Peyer's patch (tissue), 4 donors: ENCODE measurements at regions not wholly inside any gene's neighbourhood (a gene's known extent, or its start where the extent isn't known, plus 50 kb on each side); places are given as distances from the start of the nearest gene placed in this dataset.
A peak's percentile ranks its signal among the peaks of the same experiment; 100 is the strongest.
"Not testable (repeated sequence)": the region's sequence is repeated elsewhere in the genome, so short reads cannot be mapped to it uniquely, and the experiment has no call there.

Experiments
- DNase-seq, 3 donors: peaks; one replicate each; pipeline ENCODE4 v3.0.0-alpha.2; 2017 to 2019
- H3K27ac ChIP-seq, 4 donors: fragments of 200-600 bp; sonication (generic); one replicate each; pipeline ENCODE4 v1.5.1; 2016 to 2019
- H3K27me3 ChIP-seq, 2 donors: fragments of 200-600 bp; sonication (generic); one replicate each; pipeline ENCODE4 v1.5.1; 2019
- H3K36me3 ChIP-seq, 3 donors: fragments of 200-600 bp; sonication (generic); one replicate each; pipeline ENCODE4 v1.5.1; 2016 to 2019
- H3K4me1 ChIP-seq, 4 donors: fragments of 200-600 bp; sonication (generic); one replicate each; pipeline ENCODE4 v1.5.1; 2016 to 2019
- H3K4me3 ChIP-seq, 4 donors: fragments of 200-600 bp; sonication (generic); 1 replicate in 3 of 4; 2 replicates in 1 of 4; pipeline ENCODE4 v1.5.1; 2016 to 2019; ENCODE audit warnings: mild to moderate bottlenecking in 1 of 4
- H3K9me3 ChIP-seq, 4 donors: fragments of 200-600 bp; sonication (generic); one replicate each; pipeline ENCODE4 v1.5.1; 2016 to 2019; ENCODE audit warnings: mild to moderate bottlenecking in 1 of 4
- CTCF ChIP-seq, 6 experiments: fragments of 450-650 bp in 4 of 6; fragments of 200-600 bp in 2 of 6; sonication (generic) in 1 of 6; IDR thresholded peaks; one replicate each; pipeline ENCODE4 v1.5.1; 2017 to 2019; ENCODE audit warnings: antibody characterized with exemption in 6 of 6, mild to moderate bottlenecking in 3 of 6, moderate library complexity in 1 of 6
- POLR2A ChIP-seq, 2 donors: fragments of 450-650 bp; IDR thresholded peaks; one replicate each; pipeline ENCODE4 v1.5.1; 2017; ENCODE audit warnings: antibody characterized with exemption in 2 of 2, mild to moderate bottlenecking in 2 of 2, moderate library complexity in 2 of 2

GRCh38 chr20:50447102-50447804 is 62.9 kb upstream of the PTPN1 start:
- Histone ChIP-seq H3K4me1 (peaks cover 0 to 29% (median 3%) of the 10 kb centered on the region in 4 donors), H3K27ac (peak overlapping the region in 2 of 4 donors; percentile 3 to 4), H3K27me3 (no peaks in the 10 kb centered on the region), H3K9me3 (no peaks in the 10 kb centered on the region), H3K4me3 (no peak overlapping the region), H3K36me3 (no peaks in the 10 kb centered on the region)
- no peak for TF ChIP-seq POLR2A (IDR thresholded peaks at IDR 0.05)
- TF ChIP-seq CTCF (IDR thresholded peaks at IDR 0.05), result no peak
- no peak for DNase-seq

- TF ChIP-seq POLR2A (IDR thresholded peaks at IDR 0.05) (no peak), CTCF (IDR thresholded peaks at IDR 0.05) (no peak)
- no peaks in the 10 kb centered on the region for H3K9me3 ChIP-seq
- no peak overlapping the region for H3K4me3 ChIP-seq
- H3K4me1 ChIP-seq, result peaks cover 0 to 27% (median 3%) of the 10 kb centered on the region in 4 donors
- H3K36me3 ChIP-seq, result no peaks in the 10 kb centered on the region
- no peak overlapping the region for H3K27ac ChIP-seq
- no peak for DNase-seq
- H3K27me3 ChIP-seq, result no peaks in the 10 kb centered on the region
Observed at GRCh38 chr20:50447817-50448216, 62.4 kb upstream of the PTPN1 start.

GRCh38 chr20:50448625-50449403 is 61.4 kb upstream of the PTPN1 start:
- not testable (repeated sequence) for H3K36me3 ChIP-seq
- H3K4me1 ChIP-seq, result peaks cover 0 to 34% (median 3%) of the 10 kb centered on the region in 4 donors

GRCh38 chr20:50449738-50450492 is 60.3 kb upstream of the PTPN1 start:
- H3K9me3 ChIP-seq, result no peaks in the 10 kb centered on the region
- no peak for TF ChIP-seq CTCF (IDR thresholded peaks at IDR 0.05)
- TF ChIP-seq POLR2A (IDR thresholded peaks at IDR 0.05), result no peak
- H3K4me3 ChIP-seq, result no peak overlapping the region
- H3K27me3 ChIP-seq, result no peaks in the 10 kb centered on the region
- H3K36me3 ChIP-seq, result no peaks in the 10 kb centered on the region
- DNase-seq, result no peak
- peak overlapping the region in 1 of 4 donors; percentile 14 for H3K27ac ChIP-seq
- peaks cover 0 to 34% (median 3%) of the 10 kb centered on the region in 4 donors for H3K4me1 ChIP-seq

More at GRCh38 chr20:50448625-50449403, 61.4 kb upstream of the PTPN1 start:
- H3K27ac ChIP-seq, H3K9me3 ChIP-seq, H3K27me3 ChIP-seq, DNase-seq, H3K4me3 ChIP-seq: not testable (repeated sequence)

- H3K9me3 ChIP-seq, result no peaks in the 10 kb centered on the region
- no peaks in the 10 kb centered on the region for H3K36me3 ChIP-seq
- no peak for DNase-seq
- H3K27me3 ChIP-seq, result no peaks in the 10 kb centered on the region
- H3K4me1 ChIP-seq, result peaks cover 0 to 32% (median 3%) of the 10 kb centered on the region in 4 donors
- no peak overlapping the region for H3K4me3 ChIP-seq
- TF ChIP-seq POLR2A (IDR thresholded peaks at IDR 0.05) (no peak), CTCF (IDR thresholded peaks at IDR 0.05) (no peak)
- H3K27ac ChIP-seq, result peak overlapping the region in 2 of 4 donors; percentile 31 to 74
Observed at GRCh38 chr20:50450493-50450826, 59.7 kb upstream of the PTPN1 start.
